A549 (cell line): ENCODE measurements at regions not wholly inside any gene's neighbourhood (a gene's known extent, or its start where the extent isn't known, plus 50 kb on each side); places are given as distances from the start of the nearest gene placed in this dataset.

Source experiments
- HDAC2 ChIP-seq: fragments of 200-600 bp; sonication (generic); IDR thresholded peaks from 2 replicates; pipeline ENCODE4 v1.6.1; 2016
- MAZ ChIP-seq: fragments of 150-350 bp; IDR thresholded peaks from 2 replicates; pipeline ENCODE4 v1.6.1; 2014; ENCODE audit warnings: antibody characterized with exemption, low read depth, low read length, borderline replicate concordance
- MYC ChIP-seq: IDR thresholded peaks from 2 replicates; pipeline ENCODE4 v1.6.1; 2012; ENCODE audit warnings: mild to moderate bottlenecking, inconsistent platforms, low read length, improper control_type of control experiment, borderline replicate concordance
- NFE2L2 ChIP-seq: fragments of 150-350 bp; conservative IDR thresholded peaks from 2 replicates; pipeline ENCODE4 v1.6.1; 2014; ENCODE audit warnings: low read length
- PHF8 ChIP-seq: fragments of 200-600 bp; sonication (generic); IDR thresholded peaks from 2 replicates; pipeline ENCODE4 v1.6.1; 2016; ENCODE audit warnings: low read depth, mild to moderate bottlenecking, antibody characterized with exemption, moderate library complexity, borderline replicate concordance
- RCOR1 ChIP-seq: fragments of 150-350 bp; IDR thresholded peaks from 2 replicates; pipeline ENCODE4 v1.6.1; 2014; ENCODE audit warnings: antibody characterized with exemption, low read length, low read depth
- RFX5 ChIP-seq: fragments of 450-650 bp; IDR thresholded peaks from 2 replicates; pipeline ENCODE4 v1.7.1; 2014; ENCODE audit warnings: antibody characterized with exemption, mild to moderate bottlenecking, moderate library complexity
- SREBF2 ChIP-seq: fragments of 450-650 bp; IDR thresholded peaks from 2 replicates; pipeline ENCODE4 v1.6.1; 2014; ENCODE audit warnings: mild to moderate bottlenecking, moderate library complexity
- USF2 ChIP-seq: fragments of 450-650 bp; IDR thresholded peaks from 2 replicates; pipeline ENCODE4 v1.6.1; 2014; ENCODE audit warnings: antibody characterized with exemption
- TF ChIP-seq, protein P1 (sequence below): fragments of >200 bp; sonication (Bioruptor Twin); formaldehyde crosslinking; IDR thresholded peaks from 3 replicates; pipeline ENCODE4 v1.5.1; 2016
- TF ChIP-seq, protein P2 (sequence below): fragments of 200-600 bp; sonication (generic); IDR thresholded peaks from 2 replicates; pipeline ENCODE4 v1.6.1; 2016; ENCODE audit warnings: antibody characterized with exemption, mild to moderate bottlenecking, moderate library complexity
- TF ChIP-seq, protein P3 (sequence below): IDR thresholded peaks from 2 replicates; pipeline ENCODE4 v1.6.1; 2012
- TF ChIP-seq, protein P4 (sequence below): fragments of 250-450 bp; sonication (Bioruptor Pico); IDR thresholded peaks from 2 replicates; pipeline ENCODE4 v1.5.0; 2020; ENCODE audit warnings: low read depth, mild to moderate bottlenecking, moderate library complexity

- TF ChIP-seq, protein P1, sequence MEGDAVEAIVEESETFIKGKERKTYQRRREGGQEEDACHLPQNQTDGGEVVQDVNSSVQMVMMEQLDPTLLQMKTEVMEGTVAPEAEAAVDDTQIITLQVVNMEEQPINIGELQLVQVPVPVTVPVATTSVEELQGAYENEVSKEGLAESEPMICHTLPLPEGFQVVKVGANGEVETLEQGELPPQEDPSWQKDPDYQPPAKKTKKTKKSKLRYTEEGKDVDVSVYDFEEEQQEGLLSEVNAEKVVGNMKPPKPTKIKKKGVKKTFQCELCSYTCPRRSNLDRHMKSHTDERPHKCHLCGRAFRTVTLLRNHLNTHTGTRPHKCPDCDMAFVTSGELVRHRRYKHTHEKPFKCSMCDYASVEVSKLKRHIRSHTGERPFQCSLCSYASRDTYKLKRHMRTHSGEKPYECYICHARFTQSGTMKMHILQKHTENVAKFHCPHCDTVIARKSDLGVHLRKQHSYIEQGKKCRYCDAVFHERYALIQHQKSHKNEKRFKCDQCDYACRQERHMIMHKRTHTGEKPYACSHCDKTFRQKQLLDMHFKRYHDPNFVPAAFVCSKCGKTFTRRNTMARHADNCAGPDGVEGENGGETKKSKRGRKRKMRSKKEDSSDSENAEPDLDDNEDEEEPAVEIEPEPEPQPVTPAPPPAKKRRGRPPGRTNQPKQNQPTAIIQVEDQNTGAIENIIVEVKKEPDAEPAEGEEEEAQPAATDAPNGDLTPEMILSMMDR: no peak
- TF ChIP-seq, protein P2, sequence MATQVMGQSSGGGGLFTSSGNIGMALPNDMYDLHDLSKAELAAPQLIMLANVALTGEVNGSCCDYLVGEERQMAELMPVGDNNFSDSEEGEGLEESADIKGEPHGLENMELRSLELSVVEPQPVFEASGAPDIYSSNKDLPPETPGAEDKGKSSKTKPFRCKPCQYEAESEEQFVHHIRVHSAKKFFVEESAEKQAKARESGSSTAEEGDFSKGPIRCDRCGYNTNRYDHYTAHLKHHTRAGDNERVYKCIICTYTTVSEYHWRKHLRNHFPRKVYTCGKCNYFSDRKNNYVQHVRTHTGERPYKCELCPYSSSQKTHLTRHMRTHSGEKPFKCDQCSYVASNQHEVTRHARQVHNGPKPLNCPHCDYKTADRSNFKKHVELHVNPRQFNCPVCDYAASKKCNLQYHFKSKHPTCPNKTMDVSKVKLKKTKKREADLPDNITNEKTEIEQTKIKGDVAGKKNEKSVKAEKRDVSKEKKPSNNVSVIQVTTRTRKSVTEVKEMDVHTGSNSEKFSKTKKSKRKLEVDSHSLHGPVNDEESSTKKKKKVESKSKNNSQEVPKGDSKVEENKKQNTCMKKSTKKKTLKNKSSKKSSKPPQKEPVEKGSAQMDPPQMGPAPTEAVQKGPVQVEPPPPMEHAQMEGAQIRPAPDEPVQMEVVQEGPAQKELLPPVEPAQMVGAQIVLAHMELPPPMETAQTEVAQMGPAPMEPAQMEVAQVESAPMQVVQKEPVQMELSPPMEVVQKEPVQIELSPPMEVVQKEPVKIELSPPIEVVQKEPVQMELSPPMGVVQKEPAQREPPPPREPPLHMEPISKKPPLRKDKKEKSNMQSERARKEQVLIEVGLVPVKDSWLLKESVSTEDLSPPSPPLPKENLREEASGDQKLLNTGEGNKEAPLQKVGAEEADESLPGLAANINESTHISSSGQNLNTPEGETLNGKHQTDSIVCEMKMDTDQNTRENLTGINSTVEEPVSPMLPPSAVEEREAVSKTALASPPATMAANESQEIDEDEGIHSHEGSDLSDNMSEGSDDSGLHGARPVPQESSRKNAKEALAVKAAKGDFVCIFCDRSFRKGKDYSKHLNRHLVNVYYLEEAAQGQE: no peak
- TF ChIP-seq, protein P3, sequence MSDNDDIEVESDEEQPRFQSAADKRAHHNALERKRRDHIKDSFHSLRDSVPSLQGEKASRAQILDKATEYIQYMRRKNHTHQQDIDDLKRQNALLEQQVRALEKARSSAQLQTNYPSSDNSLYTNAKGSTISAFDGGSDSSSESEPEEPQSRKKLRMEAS: no peak
- TF ChIP-seq RCOR1 (no peak), MAZ (no peak), RFX5 (no peak), SREBF2 (no peak), MYC (no peak), HDAC2 (no peak), PHF8 (no peak), NFE2L2 (no peak), USF2 (no peak)
- TF ChIP-seq, protein P4, sequence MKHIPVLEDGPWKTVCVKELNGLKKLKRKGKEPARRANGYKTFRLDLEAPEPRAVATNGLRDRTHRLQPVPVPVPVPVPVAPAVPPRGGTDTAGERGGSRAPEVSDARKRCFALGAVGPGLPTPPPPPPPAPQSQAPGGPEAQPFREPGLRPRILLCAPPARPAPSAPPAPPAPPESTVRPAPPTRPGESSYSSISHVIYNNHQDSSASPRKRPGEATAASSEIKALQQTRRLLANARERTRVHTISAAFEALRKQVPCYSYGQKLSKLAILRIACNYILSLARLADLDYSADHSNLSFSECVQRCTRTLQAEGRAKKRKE: no peak
These were observed 233.5 kb upstream of the DCBLD2 start for GRCh38 chr3:99134986-99135385.
